Stimulated activated memory B cell treated with anti-CD40 and anti-IgM and Interleukin-4, amounts not matched to agents 10 μg/mL and 1 μg/mL and 100 μg/mL, for 72 hours (primary cell): ENCODE measurements at regions not wholly inside any gene's neighbourhood (a gene's known extent, or its start where the extent isn't known, plus 50 kb on each side); places are given as distances from the start of the nearest gene placed in this dataset.
A peak's percentile ranks its signal among the peaks of the same experiment; 100 is the strongest.
"Not testable (repeated sequence)": the region's sequence is repeated elsewhere in the genome, so short reads cannot be mapped to it uniquely, and the experiment has no call there.

Experiments
- ATAC-seq: fragments of 150-1000 bp; cut with Tn5 transposase; 2 replicates; pipeline ENCODE4 v1.10.0; 2021
- H3K27ac Mint-ChIP-seq: one replicate; pipeline ENCODE4 v1.8.0; 2022; ENCODE audit warnings: mild to moderate bottlenecking, mixed read lengths
- H3K27me3 Mint-ChIP-seq: one replicate; pipeline ENCODE4 v1.8.0; 2022; ENCODE audit warnings: mixed read lengths
- H3K36me3 Mint-ChIP-seq: one replicate; pipeline ENCODE4 v1.8.0; 2022; ENCODE audit warnings: mixed read lengths
- H3K4me1 Mint-ChIP-seq: one replicate; pipeline ENCODE4 v1.8.0; 2022; ENCODE audit warnings: mixed read lengths
- H3K4me3 Mint-ChIP-seq: one replicate; pipeline ENCODE4 v1.8.0; 2022; ENCODE audit warnings: mild to moderate bottlenecking, moderate library complexity, mixed read lengths
- H3K9me3 Mint-ChIP-seq: one replicate; pipeline ENCODE4 v1.8.0; 2022; ENCODE audit warnings: mixed read lengths

GRCh38 chr4:12689457-12689856, 794.7 kb downstream of the RAB28 start:
- no peaks in the 10 kb centered on the region for H3K36me3 Mint-ChIP-seq
- no peaks in the 10 kb centered on the region for H3K9me3 Mint-ChIP-seq
- no peak overlapping the region for H3K27ac Mint-ChIP-seq
- H3K4me3 Mint-ChIP-seq, result no peak overlapping the region
- H3K4me1 Mint-ChIP-seq, result no peaks in the 10 kb centered on the region
- H3K27me3 Mint-ChIP-seq, result peaks cover 9% of the 10 kb centered on the region
- ATAC-seq, result no peak

GRCh38 chr4:12679217-12679616, 804.9 kb downstream of the RAB28 start:
- no peak overlapping the region for H3K4me3 Mint-ChIP-seq
- no peak for ATAC-seq
- peaks cover 3% of the 10 kb centered on the region for H3K9me3 Mint-ChIP-seq
- H3K36me3 Mint-ChIP-seq, result no peaks in the 10 kb centered on the region
- H3K27me3 Mint-ChIP-seq, result peaks cover 8% of the 10 kb centered on the region
- H3K27ac Mint-ChIP-seq, result no peak overlapping the region
- no peaks in the 10 kb centered on the region for H3K4me1 Mint-ChIP-seq

- Mint-ChIP-seq H3K4me3 (no peak overlapping the region), H3K9me3 (peaks cover 3% of the 10 kb centered on the region), H3K4me1 (no peaks in the 10 kb centered on the region), H3K36me3 (no peaks in the 10 kb centered on the region), H3K27me3 (no peaks in the 10 kb centered on the region), H3K27ac (no peak overlapping the region)
- ATAC-seq, result no peak
Measured at GRCh38 chr4:12674184-12674583, 810.0 kb downstream of the RAB28 start.

GRCh38 chr4:12672303-12672702, 811.8 kb downstream of the RAB28 start:
- Mint-ChIP-seq H3K27ac (no peak overlapping the region), H3K9me3 (peaks cover 3% of the 10 kb centered on the region)
- ATAC-seq, result no peak

GRCh38 chr4:12658146-12658545, 826.0 kb downstream of the RAB28 start:
- Mint-ChIP-seq H3K9me3 (peaks cover 6% of the 10 kb centered on the region), H3K4me1 (no peaks in the 10 kb centered on the region), H3K36me3 (no peaks in the 10 kb centered on the region), H3K4me3 (no peak overlapping the region), H3K27me3 (no peaks in the 10 kb centered on the region), H3K27ac (no peak overlapping the region)
- no peak for ATAC-seq

More at GRCh38 chr4:12672303-12672702, 811.8 kb downstream of the RAB28 start:
- Mint-ChIP-seq H3K27me3 (no peaks in the 10 kb centered on the region), H3K4me1 (no peaks in the 10 kb centered on the region), H3K4me3 (no peak overlapping the region), H3K36me3 (no peaks in the 10 kb centered on the region)

GRCh38 chr4:12651876-12652275, 832.3 kb downstream of the RAB28 start:
- ATAC-seq, result no peak
- no peak overlapping the region for H3K27ac Mint-ChIP-seq
- H3K4me1 Mint-ChIP-seq, result no peaks in the 10 kb centered on the region
- H3K36me3 Mint-ChIP-seq, result no peaks in the 10 kb centered on the region
- peaks cover 2% of the 10 kb centered on the region for H3K9me3 Mint-ChIP-seq
- H3K27me3 Mint-ChIP-seq, result no peaks in the 10 kb centered on the region
- H3K4me3 Mint-ChIP-seq, result no peak overlapping the region

GRCh38 chr4:12645732-12646131, 838.4 kb downstream of the RAB28 start:
- H3K27me3 Mint-ChIP-seq, result no peaks in the 10 kb centered on the region
- H3K9me3 Mint-ChIP-seq, result no peaks in the 10 kb centered on the region
- ATAC-seq, result no peak
- H3K4me1 Mint-ChIP-seq, result no peaks in the 10 kb centered on the region
- H3K4me3 Mint-ChIP-seq, result no peak overlapping the region
- H3K36me3 Mint-ChIP-seq, result no peaks in the 10 kb centered on the region
- H3K27ac Mint-ChIP-seq, result no peak overlapping the region

GRCh38 chr4:12644261-12644660, 839.9 kb downstream of the RAB28 start:
- Mint-ChIP-seq H3K4me1 (no peaks in the 10 kb centered on the region), H3K36me3 (no peaks in the 10 kb centered on the region), H3K27ac (no peak overlapping the region), H3K9me3 (no peaks in the 10 kb centered on the region), H3K4me3 (no peak overlapping the region), H3K27me3 (no peaks in the 10 kb centered on the region)
- no peak for ATAC-seq

GRCh38 chr4:12636191-12636590, 847.9 kb downstream of the RAB28 start:
- Mint-ChIP-seq H3K4me1 (no peaks in the 10 kb centered on the region), H3K4me3 (no peak overlapping the region), H3K27me3 (peaks cover 8% of the 10 kb centered on the region), H3K9me3 (peaks cover 2% of the 10 kb centered on the region), H3K36me3 (no peaks in the 10 kb centered on the region), H3K27ac (no peak overlapping the region)
- no peak for ATAC-seq

- H3K4me3 Mint-ChIP-seq, result no peak overlapping the region
- peaks cover 8% of the 10 kb centered on the region for H3K27me3 Mint-ChIP-seq
- no peak for ATAC-seq
- H3K4me1 Mint-ChIP-seq, result no peaks in the 10 kb centered on the region
- no peak overlapping the region for H3K27ac Mint-ChIP-seq
- no peaks in the 10 kb centered on the region for H3K36me3 Mint-ChIP-seq
- peaks cover 2% of the 10 kb centered on the region for H3K9me3 Mint-ChIP-seq
Measured at GRCh38 chr4:12635629-12636028, 848.5 kb downstream of the RAB28 start.

- peak; percentile 69 for ATAC-seq
- Mint-ChIP-seq H3K27ac (no peak overlapping the region), H3K4me3 (no peak overlapping the region), H3K9me3 (peaks cover 2% of the 10 kb centered on the region), H3K27me3 (peaks cover 8% of the 10 kb centered on the region), H3K4me1 (no peaks in the 10 kb centered on the region), H3K36me3 (no peaks in the 10 kb centered on the region)
Measured at GRCh38 chr4:12633053-12633651, 851.0 kb downstream of the RAB28 start.

GRCh38 chr4:12615822-12616221, 868.3 kb downstream of the RAB28 start:
- Mint-ChIP-seq H3K9me3 (peaks cover 2% of the 10 kb centered on the region), H3K27ac (no peak overlapping the region), H3K4me3 (no peak overlapping the region), H3K4me1 (no peaks in the 10 kb centered on the region), H3K27me3 (no peaks in the 10 kb centered on the region), H3K36me3 (no peaks in the 10 kb centered on the region)
- ATAC-seq, result no peak

- H3K36me3 Mint-ChIP-seq, result no peaks in the 10 kb centered on the region
- no peak for ATAC-seq
- no peak overlapping the region for H3K27ac Mint-ChIP-seq
- no peaks in the 10 kb centered on the region for H3K27me3 Mint-ChIP-seq
- H3K4me1 Mint-ChIP-seq, result no peaks in the 10 kb centered on the region
- H3K9me3 Mint-ChIP-seq, result peaks cover 2% of the 10 kb centered on the region
- no peak overlapping the region for H3K4me3 Mint-ChIP-seq
Measured at GRCh38 chr4:12612876-12613275, 871.3 kb downstream of the RAB28 start.

GRCh38 chr4:12609212-12609875, 874.8 kb downstream of the RAB28 start:
- not testable (repeated sequence) for H3K4me1 Mint-ChIP-seq, H3K27ac Mint-ChIP-seq, H3K27me3 Mint-ChIP-seq, H3K36me3 Mint-ChIP-seq, H3K9me3 Mint-ChIP-seq, H3K4me3 Mint-ChIP-seq, ATAC-seq

GRCh38 chr4:12595986-12596385, 888.2 kb downstream of the RAB28 start:
- no peaks in the 10 kb centered on the region for H3K4me1 Mint-ChIP-seq
- ATAC-seq, result no peak
- no peaks in the 10 kb centered on the region for H3K36me3 Mint-ChIP-seq
- peaks cover 14% of the 10 kb centered on the region for H3K9me3 Mint-ChIP-seq
- H3K27ac Mint-ChIP-seq, result no peak overlapping the region
- no peaks in the 10 kb centered on the region for H3K27me3 Mint-ChIP-seq
- no peak overlapping the region for H3K4me3 Mint-ChIP-seq

GRCh38 chr4:12595489-12595888, 888.7 kb downstream of the RAB28 start:
- Mint-ChIP-seq H3K27me3 (no peaks in the 10 kb centered on the region), H3K9me3 (peaks cover 13% of the 10 kb centered on the region), H3K36me3 (no peaks in the 10 kb centered on the region), H3K4me1 (no peaks in the 10 kb centered on the region), H3K4me3 (no peak overlapping the region), H3K27ac (no peak overlapping the region)
- no peak for ATAC-seq
